ENCODE measurements at regions not wholly inside any gene's neighbourhood (a gene's known extent, or its start where the extent isn't known, plus 50 kb on each side); places are given as distances from the start of the nearest gene placed in this dataset.

- no peak for DNase-seq
Measured at GRCh38 chr15:36301947-36302346, 277.5 kb upstream of the CDIN1 start.

GRCh38 chr15:36313021-36313420 is 266.4 kb upstream of the CDIN1 start:
- DNase-seq, result no peak

GRCh38 chr15:36313736-36314280 is 265.6 kb upstream of the CDIN1 start:
- DNase-seq, result no peak

- no peak for DNase-seq
Measured at GRCh38 chr15:36315649-36316048, 263.8 kb upstream of the CDIN1 start.

GRCh38 chr15:36323615-36324014 is 255.8 kb upstream of the CDIN1 start:
- DNase-seq, result no peak

GRCh38 chr15:36325206-36325605 is 254.2 kb upstream of the CDIN1 start:
- no peak for DNase-seq

- no peak for DNase-seq
Measured at GRCh38 chr15:36329592-36329991, 249.8 kb upstream of the CDIN1 start.

- DNase-seq, result no peak
Measured at GRCh38 chr15:36330598-36330997, 248.8 kb upstream of the CDIN1 start.

- no peak for DNase-seq
Measured at GRCh38 chr15:36331531-36332275, 247.7 kb upstream of the CDIN1 start.

GRCh38 chr15:36332301-36332700 is 247.1 kb upstream of the CDIN1 start:
- DNase-seq, result no peak

GRCh38 chr15:36332896-36333295 is 246.5 kb upstream of the CDIN1 start:
- DNase-seq, result no peak

GRCh38 chr15:36334059-36334458 is 245.4 kb upstream of the CDIN1 start:
- no peak for DNase-seq

GRCh38 chr15:36335224-36335623 is 244.2 kb upstream of the CDIN1 start:
- DNase-seq, result no peak

GRCh38 chr15:36335659-36336058 is 243.8 kb upstream of the CDIN1 start:
- no peak for DNase-seq

- no peak for DNase-seq
Measured at GRCh38 chr15:36344887-36345286, 234.5 kb upstream of the CDIN1 start.

GRCh38 chr15:36347272-36347858 is 232.1 kb upstream of the CDIN1 start:
- no peak for DNase-seq

GRCh38 chr15:36356466-36356865 is 223.0 kb upstream of the CDIN1 start:
- no peak for DNase-seq

- DNase-seq, result no peak
Measured at GRCh38 chr15:36356978-36357601, 222.3 kb upstream of the CDIN1 start.

- DNase-seq, result no peak
Measured at GRCh38 chr15:36358094-36358493, 221.3 kb upstream of the CDIN1 start.

GRCh38 chr15:36358523-36358922 is 220.9 kb upstream of the CDIN1 start:
- DNase-seq, result no peak

- DNase-seq, result no peak
Measured at GRCh38 chr15:36359286-36359685, 220.1 kb upstream of the CDIN1 start.

GRCh38 chr15:36361351-36361870 is 218.0 kb upstream of the CDIN1 start:
- DNase-seq, result no peak

- no peak for DNase-seq
Measured at GRCh38 chr15:36362509-36362915, 216.9 kb upstream of the CDIN1 start.

- no peak for DNase-seq
Measured at GRCh38 chr15:36363335-36363734, 216.1 kb upstream of the CDIN1 start.

All from T-helper 1 cell (primary cell).